HepG2 (cell line): ENCODE measurements at regions not wholly inside any gene's neighbourhood (a gene's known extent, or its start where the extent isn't known, plus 50 kb on each side); places are given as distances from the start of the nearest gene placed in this dataset.

Source experiments
- ATAC-seq: fragments of 200-7000 bp; cut with Tn5 transposase; 3 replicates; pipeline ENCODE4 v1.9.1; 2020; ENCODE audit warnings: mild to moderate bottlenecking, moderate library complexity
- BruUV-seq: library from RNA; stranded (reverse); fragments of 400-500 nt; replicated peaks from 2 replicates; lab custom pipeline; 2021; lab: Mats Ljungman, UMichigan
- CTCF ChIA-PET: fragments of 300-600 bp; formaldehyde crosslinking; extraction: SDS; loops from one replicate; lab custom pipeline; 2021; ENCODE audit warnings: low total read pairs, inconsistent platforms, low intra/inter-chr PET ratio; lab: Yijun Ruan, JAX
- POLR2A ChIA-PET: fragments of 350-600 bp; sonication (Branson Sonifier 250); formaldehyde crosslinking; loops from one replicate; lab custom pipeline; 2020; ENCODE audit warnings: antibody characterized with exemption, inconsistent platforms; lab: Yijun Ruan, JAX
- DNase-seq: peaks from one replicate; pipeline ENCODE4 v3.0.0-alpha.2; 2015; ENCODE audit warnings: low spot score
- FAIRE-seq: peaks from 3 replicates; lab custom pipeline; 2011; peaks lifted over from hg19 to GRCh38; lab: Jason Lieb, UNC
- H2AFZ ChIP-seq: one replicate; pipeline ENCODE4 v1.6.1; 2011; ENCODE audit warnings: low read length, inconsistent platforms
- H3K27ac ChIP-seq: fragments of 300-600 bp; 3 replicates; pipeline ENCODE4 v1.8.0; 2011; ENCODE audit warnings: mixed run types, mild to moderate bottlenecking, mixed read lengths, low read length, inconsistent platforms; ENCODE audit not compliant: insufficient read depth; ENCODE audit errors: extremely low read length
- H3K27me3 ChIP-seq, 2 experiments: fragments of 200-600 bp in 1 of 2; 2 replicates in 1 of 2; 3 replicates in 1 of 2; pipeline versions ENCODE4 v1.6.0 to v1.8.0; 2011; ENCODE audit warnings: low read length in 2 of 2, mild to moderate bottlenecking in 2 of 2, moderate library complexity in 2 of 2, inconsistent platforms in 1 of 2; ENCODE audit not compliant: insufficient read depth in 2 of 2, control insufficient read depth in 1 of 2
- H3K36me3 ChIP-seq, 2 experiments: fragments of 200-600 bp in 1 of 2; replicated peaks in 1 of 2; 2 replicates in 1 of 2; 3 replicates in 1 of 2; pipeline versions ENCODE4 v1.5.1 to v1.8.0; 2011; ENCODE audit warnings: low read length in 2 of 2, inconsistent platforms in 1 of 2; ENCODE audit not compliant: insufficient read depth in 2 of 2, control insufficient read depth in 1 of 2
- H3K4me1 ChIP-seq: 2 replicates; pipeline ENCODE4 v1.5.1; 2012; ENCODE audit warnings: low read length, inconsistent platforms; ENCODE audit not compliant: insufficient read depth
- H3K4me2 ChIP-seq: 2 replicates; pipeline ENCODE4 v1.6.0; 2011; ENCODE audit warnings: low read depth, low read length, inconsistent platforms
- H3K4me3 ChIP-seq, 3 experiments: fragments of 200-600 bp in 1 of 3; sonication (generic), shearing (Covaris generic) in 1 of 3; replicated peaks in 1 of 3; 2 replicates each; pipeline ENCODE4 v1.5.1; 2011 to 2016; ENCODE audit warnings: low read length in 3 of 3, inconsistent platforms in 2 of 3, low read depth in 2 of 3, mild to moderate bottlenecking in 2 of 3, control low read depth in 1 of 3, mixed read lengths in 1 of 3; ENCODE audit not compliant: insufficient read depth in 1 of 3
- H3K79me2 ChIP-seq: one replicate; pipeline ENCODE4 v1.6.1; 2011; ENCODE audit warnings: low read length, inconsistent platforms; ENCODE audit not compliant: insufficient read depth
- H3K9ac ChIP-seq: 2 replicates; pipeline ENCODE4 v1.6.0; 2011; ENCODE audit warnings: mild to moderate bottlenecking, low read depth, low read length, inconsistent platforms; ENCODE audit not compliant: insufficient read depth
- H3K9me3 ChIP-seq: 2 replicates; pipeline ENCODE4 v1.5.1; 2012; ENCODE audit warnings: mild to moderate bottlenecking, low read length
- H4K20me1 ChIP-seq: 2 replicates; pipeline ENCODE4 v1.6.0; 2011; ENCODE audit warnings: inconsistent platforms, mild to moderate bottlenecking, low read length, moderate library complexity; ENCODE audit not compliant: insufficient read depth
- DZIP1 ChIP-seq: sonication (generic); formaldehyde crosslinking; IDR thresholded peaks from 2 replicates; pipeline ENCODE4 v1.5.0; 2020; ENCODE audit warnings: mild to moderate bottlenecking, missing genetic modification reagents
- PTBP1 ChIP-seq: fragments of 200-400 bp; formaldehyde crosslinking; IDR thresholded peaks from 2 replicates; pipeline ENCODE4 v1.6.1; 2018; ENCODE audit warnings: low read length, low read depth; ENCODE audit not compliant: poor library complexity, severe bottlenecking
- ZFP36L2 ChIP-seq: sonication (generic); formaldehyde crosslinking; IDR thresholded peaks from 2 replicates; pipeline ENCODE4 v1.4.0; 2020; ENCODE audit warnings: missing genetic modification reagents
- ZKSCAN5 ChIP-seq: sonication (generic); formaldehyde crosslinking; IDR thresholded peaks from 2 replicates; pipeline ENCODE4 v1.5.1; 2020; ENCODE audit warnings: mild to moderate bottlenecking, missing genetic modification reagents
- ZMYM2 ChIP-seq: sonication (generic); formaldehyde crosslinking; IDR thresholded peaks from 2 replicates; pipeline ENCODE4 v1.8.0; 2022; ENCODE audit warnings: mild to moderate bottlenecking, missing genetic modification reagents
- ZNF839 ChIP-seq: sonication (generic); formaldehyde crosslinking; IDR thresholded peaks from 2 replicates; pipeline ENCODE4 v1.4.0; 2020; ENCODE audit warnings: missing genetic modification reagents, mild to moderate bottlenecking, borderline replicate concordance
- WGBS: methylation state at CpG from one replicate; pipeline ENCODE4 v1.1.6; 2017; ENCODE audit warnings: low lambda C conversion rate; 5-methylcytosine and 5-hydroxymethylcytosine counted together
- in situ Hi-C: cut with HindIII; loops from 2 replicates; pipeline ENCODE4 v1.10.0; 2017; ENCODE audit warnings: low pct_unique_long_range_greater_than_20kb; ENCODE audit not compliant: extremely low pct_ligation_motif_present
- intact Hi-C: fragments of 100-400 bp; cut with micrococcal nuclease; formaldehyde crosslinking; loops from one replicate; pipeline ENCODE4 v1.10.0; 2022; ENCODE audit not compliant: unreplicated experiment
- TF ChIP-seq, protein P1 (sequence below): sonication (generic); IDR thresholded peaks from 2 replicates; pipeline ENCODE4 v1.6.1; 2016; ENCODE audit warnings: low read depth, borderline replicate concordance
- TF ChIP-seq, protein P2 (sequence below): sonication (generic); formaldehyde crosslinking; IDR thresholded peaks from 2 replicates; pipeline ENCODE4 v1.4.0; 2020; ENCODE audit warnings: mild to moderate bottlenecking, missing genetic modification reagents, borderline replicate concordance

GRCh38 chr5:175379867-175380266 lies 64.1 kb downstream of the DRD1 start:
- POLR2A ChIA-PET, result no interaction called here
- in situ Hi-C loops, result no loop called here
- intact Hi-C loops, result no loop called here
- H3K4me3 ChIP-seq, result no peak overlapping the region
- H3K9ac ChIP-seq, result no peak overlapping the region
- no peaks in the 10 kb centered on the region for H3K79me2 ChIP-seq
- no peak overlapping the region for H3K4me2 ChIP-seq
- no peaks in the 10 kb centered on the region for H3K36me3 ChIP-seq
- H3K9me3 ChIP-seq, result no peaks in the 10 kb centered on the region
- H4K20me1 ChIP-seq, result no peaks in the 10 kb centered on the region
- no TSS peak for BruUV-seq
- H3K27me3 ChIP-seq, result no peaks in the 10 kb centered on the region
- no peak overlapping the region for H2AFZ ChIP-seq
- no peak for ATAC-seq
- no peak overlapping the region for H3K27ac ChIP-seq
- no peaks in the 10 kb centered on the region for H3K4me1 ChIP-seq
- WGBS, result 0% methylated on average over 1 of the region's 1 CpG
- TF ChIP-seq PTBP1 (no peak), ZKSCAN5 (no peak)
- TF ChIP-seq, protein P1, sequence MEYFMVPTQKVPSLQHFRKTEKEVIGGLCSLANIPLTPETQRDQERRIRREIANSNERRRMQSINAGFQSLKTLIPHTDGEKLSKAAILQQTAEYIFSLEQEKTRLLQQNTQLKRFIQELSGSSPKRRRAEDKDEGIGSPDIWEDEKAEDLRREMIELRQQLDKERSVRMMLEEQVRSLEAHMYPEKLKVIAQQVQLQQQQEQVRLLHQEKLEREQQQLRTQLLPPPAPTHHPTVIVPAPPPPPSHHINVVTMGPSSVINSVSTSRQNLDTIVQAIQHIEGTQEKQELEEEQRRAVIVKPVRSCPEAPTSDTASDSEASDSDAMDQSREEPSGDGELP, result no peak
- TF ChIP-seq, all 625 proteins: peak for 0
- FAIRE-seq (no peak), DNase-seq (no peak)
- CTCF ChIA-PET, result no interaction called here

- Histone ChIP-seq H3K4me2 (no peak overlapping the region), H3K4me1 (no peaks in the 10 kb centered on the region), H3K27ac (no peak overlapping the region), H3K79me2 (no peaks in the 10 kb centered on the region), H3K4me3 (no peak overlapping the region), H3K9ac (no peak overlapping the region), H3K9me3 (no peaks in the 10 kb centered on the region), H3K36me3 (no peaks in the 10 kb centered on the region), H3K27me3 (no peaks in the 10 kb centered on the region), H2AFZ (no peak overlapping the region), H4K20me1 (no peaks in the 10 kb centered on the region)
- POLR2A ChIA-PET, result no interaction called here
- BruUV-seq, result no TSS peak
- in situ Hi-C loops (no loop called here), intact Hi-C loops (no loop called here)
- CTCF ChIA-PET, result no interaction called here
- 2% methylated on average over 5 of the region's 5 CpGs for WGBS
- no peak for DNase-seq
- FAIRE-seq, result no peak
- ATAC-seq, result no peak
- TF ChIP-seq, protein P2, sequence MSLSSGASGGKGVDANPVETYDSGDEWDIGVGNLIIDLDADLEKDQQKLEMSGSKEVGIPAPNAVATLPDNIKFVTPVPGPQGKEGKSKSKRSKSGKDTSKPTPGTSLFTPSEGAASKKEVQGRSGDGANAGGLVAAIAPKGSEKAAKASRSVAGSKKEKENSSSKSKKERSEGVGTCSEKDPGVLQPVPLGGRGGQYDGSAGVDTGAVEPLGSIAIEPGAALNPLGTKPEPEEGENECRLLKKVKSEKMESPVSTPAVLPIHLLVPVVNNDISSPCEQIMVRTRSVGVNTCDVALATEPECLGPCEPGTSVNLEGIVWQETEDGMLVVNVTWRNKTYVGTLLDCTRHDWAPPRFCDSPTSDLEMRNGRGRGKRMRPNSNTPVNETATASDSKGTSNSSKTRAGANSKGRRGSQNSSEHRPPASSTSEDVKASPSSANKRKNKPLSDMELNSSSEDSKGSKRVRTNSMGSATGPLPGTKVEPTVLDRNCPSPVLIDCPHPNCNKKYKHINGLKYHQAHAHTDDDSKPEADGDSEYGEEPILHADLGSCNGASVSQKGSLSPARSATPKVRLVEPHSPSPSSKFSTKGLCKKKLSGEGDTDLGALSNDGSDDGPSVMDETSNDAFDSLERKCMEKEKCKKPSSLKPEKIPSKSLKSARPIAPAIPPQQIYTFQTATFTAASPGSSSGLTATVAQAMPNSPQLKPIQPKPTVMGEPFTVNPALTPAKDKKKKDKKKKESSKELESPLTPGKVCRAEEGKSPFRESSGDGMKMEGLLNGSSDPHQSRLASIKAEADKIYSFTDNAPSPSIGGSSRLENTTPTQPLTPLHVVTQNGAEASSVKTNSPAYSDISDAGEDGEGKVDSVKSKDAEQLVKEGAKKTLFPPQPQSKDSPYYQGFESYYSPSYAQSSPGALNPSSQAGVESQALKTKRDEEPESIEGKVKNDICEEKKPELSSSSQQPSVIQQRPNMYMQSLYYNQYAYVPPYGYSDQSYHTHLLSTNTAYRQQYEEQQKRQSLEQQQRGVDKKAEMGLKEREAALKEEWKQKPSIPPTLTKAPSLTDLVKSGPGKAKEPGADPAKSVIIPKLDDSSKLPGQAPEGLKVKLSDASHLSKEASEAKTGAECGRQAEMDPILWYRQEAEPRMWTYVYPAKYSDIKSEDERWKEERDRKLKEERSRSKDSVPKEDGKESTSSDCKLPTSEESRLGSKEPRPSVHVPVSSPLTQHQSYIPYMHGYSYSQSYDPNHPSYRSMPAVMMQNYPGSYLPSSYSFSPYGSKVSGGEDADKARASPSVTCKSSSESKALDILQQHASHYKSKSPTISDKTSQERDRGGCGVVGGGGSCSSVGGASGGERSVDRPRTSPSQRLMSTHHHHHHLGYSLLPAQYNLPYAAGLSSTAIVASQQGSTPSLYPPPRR (CRISPR knock-in tag), result no peak
- TF ChIP-seq ZMYM2 (CRISPR knock-in tag), result no peak
- no peak for TF ChIP-seq DZIP1 (CRISPR knock-in tag)
- no peak for TF ChIP-seq ZNF839 (CRISPR knock-in tag)
- TF ChIP-seq ZFP36L2 (CRISPR knock-in tag), result no peak
These were observed 65.4 kb downstream of the DRD1 start for GRCh38 chr5:175378444-175379028.
